B cell (primary cell): ENCODE measurements at regions not wholly inside any gene's neighbourhood (a gene's known extent, or its start where the extent isn't known, plus 50 kb on each side); places are given as distances from the start of the nearest gene placed in this dataset.
"Not testable (repeated sequence)": the region's sequence is repeated elsewhere in the genome, so short reads cannot be mapped to it uniquely, and the experiment has no call there.

Experiments
- ATAC-seq: fragments of 200-7000 bp; cut with Tn5 transposase; one replicate; pipeline ENCODE4 v1.10.0; 2021; ENCODE audit warnings: low read depth, mild to moderate bottlenecking, moderate number of reproducible peaks, moderate library complexity
- CTCF ChIA-PET: fragments of 350-600 bp; sonication (Branson Sonifier 250); formaldehyde crosslinking; loops from one replicate; lab custom pipeline; 2021; ENCODE audit warnings: antibody characterized with exemption, inconsistent platforms; lab: Charles Lee
- POLR2A ChIA-PET: fragments of 350-600 bp; sonication (Branson Sonifier 250); formaldehyde crosslinking; loops from one replicate; lab custom pipeline; 2021; ENCODE audit warnings: antibody characterized with exemption; lab: Charles Lee
- DNase-seq: peaks from one replicate; pipeline ENCODE4 v3.0.0; 2013
- H2AFZ ChIP-seq: 2 replicates; pipeline ENCODE4 v1.6.1; 2012; ENCODE audit warnings: mild to moderate bottlenecking, low read depth, low read length; ENCODE audit not compliant: insufficient read depth, poor library complexity, severe bottlenecking
- H3K27ac ChIP-seq, 2 donors: 1 replicate in 1 of 2; 2 replicates in 1 of 2; pipeline ENCODE4 v1.5.1; 2012 to 2013; ENCODE audit warnings: low read length in 2 of 2, mild to moderate bottlenecking in 2 of 2, moderate library complexity in 1 of 2
- H3K27me3 ChIP-seq, 4 experiments: fragments of 200-600 bp in 1 of 4; sonication (generic) in 1 of 4; replicated peaks in 1 of 4; 1 replicate in 2 of 4; 2 replicates in 2 of 4; pipeline versions ENCODE4 v1.6.1 to v1.7.0; 2013 to 2016; ENCODE audit warnings: low read length in 3 of 4, mild to moderate bottlenecking in 2 of 4, mixed read lengths in 1 of 4, moderate library complexity in 1 of 4; ENCODE audit not compliant: insufficient read depth in 4 of 4, control insufficient read depth in 3 of 4; ENCODE audit errors: control extremely low read depth in 1 of 4
- H3K36me3 ChIP-seq, 2 experiments: replicated peaks in 1 of 2; 1 replicate in 1 of 2; 2 replicates in 1 of 2; pipeline versions ENCODE4 v1.6.1 to v1.7.1; 2013; ENCODE audit warnings: low read length in 1 of 2; ENCODE audit not compliant: insufficient read depth in 2 of 2, control insufficient read depth in 1 of 2; ENCODE audit errors: control extremely low read depth in 1 of 2, extremely low read depth in 1 of 2
- H3K4me1 ChIP-seq, 2 donors: fragments of 200-600 bp in 1 of 2; sonication (generic) in 1 of 2; 1 replicate in 1 of 2; 2 replicates in 1 of 2; pipeline versions ENCODE4 v1.5.1 to v1.6.1; 2013 to 2017; ENCODE audit warnings: low read length in 2 of 2; ENCODE audit not compliant: control insufficient read depth in 2 of 2, insufficient read depth in 2 of 2
- H3K4me2 ChIP-seq: replicated peaks from 2 replicates; pipeline ENCODE3; 2012; ENCODE audit warnings: mild to moderate bottlenecking, low read depth, low read length; ENCODE audit not compliant: poor library complexity, severe bottlenecking
- H3K4me3 ChIP-seq, 5 experiments: fragments of 200-600 bp in 1 of 5; sonication (generic) in 1 of 5; 1 replicate in 3 of 5; 2 replicates in 2 of 5; pipeline versions ENCODE4 v1.5.1 to v1.7.0; 2011 to 2016; ENCODE audit warnings: low read length in 4 of 5, mild to moderate bottlenecking in 4 of 5, low read depth in 2 of 5, control low read depth in 1 of 5, moderate library complexity in 1 of 5; ENCODE audit not compliant: insufficient read depth in 1 of 5; ENCODE audit errors: control extremely low read depth in 1 of 5, extremely low read depth in 1 of 5
- H3K79me2 ChIP-seq: fragments of 200-600 bp; sonication (generic); one replicate; pipeline ENCODE4 v1.6.0; 2016; ENCODE audit warnings: low read length; ENCODE audit not compliant: control insufficient read depth, insufficient read depth
- H3K9ac ChIP-seq: fragments of 200-600 bp; sonication (generic); 2 replicates; pipeline ENCODE4 v1.6.1; 2017; ENCODE audit warnings: mild to moderate bottlenecking, low read length, moderate library complexity
- H3K9me3 ChIP-seq, 3 donors: one replicate each; pipeline versions ENCODE4 v1.6.1 to v1.7.1; 2013; ENCODE audit warnings: low read length in 2 of 3; ENCODE audit not compliant: control insufficient read depth in 2 of 3, insufficient read depth in 1 of 3; ENCODE audit errors: control extremely low read depth in 1 of 3
- H4K20me1 ChIP-seq: 2 replicates; pipeline ENCODE4 v1.6.0; 2012; ENCODE audit warnings: mild to moderate bottlenecking, low read length; ENCODE audit not compliant: insufficient read depth, control insufficient read depth, poor library complexity, severe bottlenecking
- H3K27ac Mint-ChIP-seq: one replicate; pipeline ENCODE4 v1.8.0; 2021; ENCODE audit warnings: mixed read lengths
- H3K27me3 Mint-ChIP-seq: one replicate; pipeline ENCODE4 v1.8.0; 2021; ENCODE audit warnings: mixed read lengths
- H3K4me1 Mint-ChIP-seq: one replicate; pipeline ENCODE4 v1.8.0; 2021; ENCODE audit warnings: mixed read lengths
- H3K4me3 Mint-ChIP-seq: one replicate; pipeline ENCODE4 v1.8.0; 2021; ENCODE audit warnings: mixed read lengths
- H3K9me3 Mint-ChIP-seq: one replicate; pipeline ENCODE4 v1.8.0; 2022; ENCODE audit warnings: mixed read lengths; ENCODE audit not compliant: insufficient read depth
- CTCF ChIP-seq: fragments of 200-600 bp; IDR thresholded peaks from one replicate; pipeline ENCODE4 v1.8.0; 2022; ENCODE audit warnings: antibody characterized with exemption, mild to moderate bottlenecking
- EZH2 ChIP-seq: IDR thresholded peaks from 2 replicates; pipeline ENCODE4 v1.6.1; 2012; ENCODE audit warnings: borderline replicate concordance, low read depth, mild to moderate bottlenecking, moderate library complexity, low read length; ENCODE audit not compliant: insufficient read depth, poor library complexity, severe bottlenecking
- whole genome bisulfite sequencing: methylation state at CpG from one replicate; pipeline ENCODE4 v1.1.5; 2013; ENCODE audit warnings: missing lambda C conversion rate; ENCODE audit not compliant: insufficient coverage; 5-methylcytosine and 5-hydroxymethylcytosine counted together
- intact Hi-C: fragments of 100-400 bp; cut with micrococcal nuclease; formaldehyde crosslinking; loops from one replicate; pipeline ENCODE4 v1.10.0; 2022

- Histone ChIP-seq H3K27ac (no peak overlapping the region), H3K9ac (no peak overlapping the region), H4K20me1 (no peaks in the 10 kb centered on the region), H3K4me3 (no peak overlapping the region), H3K79me2 (no peaks in the 10 kb centered on the region), H3K4me1 (no peaks in the 10 kb centered on the region), H3K36me3 (no peaks in the 10 kb centered on the region), H3K9me3 (peaks cover 0 to 8% (median 0%) of the 10 kb centered on the region in 3 donors), H2AFZ (no peak overlapping the region), H3K27me3 (no peaks in the 10 kb centered on the region), H3K4me2 (no peak overlapping the region)
- H3K4me3 Mint-ChIP-seq: no peak overlapping the region
- ATAC-seq: no peak
- DNase-seq: no peak
- H3K27ac Mint-ChIP-seq: no peak overlapping the region
- intact Hi-C loops: no loop called here
- H3K4me1 Mint-ChIP-seq: no peaks in the 10 kb centered on the region
- H3K9me3 Mint-ChIP-seq: no peaks in the 10 kb centered on the region
- ChIA-PET POLR2A (no interaction called here), CTCF (no interaction called here)
- TF ChIP-seq EZH2: no peak
- no peak for TF ChIP-seq CTCF
- no CpG with 5 or more reads among the region's 4 CpGs for WGBS
- H3K27me3 Mint-ChIP-seq: no peaks in the 10 kb centered on the region
These were observed 137.0 kb upstream of the KCNJ15 start for GRCh38 chr21:38119793-38120192.

- H3K4me3 Mint-ChIP-seq, H2AFZ ChIP-seq, H3K27ac ChIP-seq, H4K20me1 ChIP-seq, H3K9ac ChIP-seq, H3K9me3 ChIP-seq, POLR2A ChIA-PET, H3K4me1 ChIP-seq, H3K36me3 ChIP-seq, H3K79me2 ChIP-seq, CTCF ChIA-PET, ATAC-seq, H3K27me3 ChIP-seq, H3K4me2 ChIP-seq, H3K4me1 Mint-ChIP-seq, DNase-seq, H3K27me3 Mint-ChIP-seq, H3K9me3 Mint-ChIP-seq, H3K4me3 ChIP-seq, H3K27ac Mint-ChIP-seq, intact Hi-C loops: not testable (repeated sequence)
- WGBS: 88% methylated on average over 2 of the region's 6 CpGs
These were observed 136.2 kb upstream of the KCNJ15 start for GRCh38 chr21:38120679-38120983.
